Breast epithelium (tissue), 4 donors: ENCODE measurements at regions not wholly inside any gene's neighbourhood (a gene's known extent, or its start where the extent isn't known, plus 50 kb on each side); places are given as distances from the start of the nearest gene placed in this dataset.
A peak's percentile ranks its signal among the peaks of the same experiment; 100 is the strongest.

Source experiments
- DNase-seq, 2 donors: peaks; one replicate each; pipeline ENCODE4 v3.0.0-alpha.2; 2019; ENCODE audit warnings: low spot score in 2 of 2
- H3K27ac ChIP-seq, 2 donors: fragments of 200-600 bp; sonication (generic) in 1 of 2; one replicate each; pipeline ENCODE4 v1.5.1; 2016 to 2019; ENCODE audit warnings: mild to moderate bottlenecking in 1 of 2
- H3K27me3 ChIP-seq, 2 donors: fragments of 200-600 bp; sonication (generic) in 1 of 2; one replicate each; pipeline versions ENCODE4 v1.5.1 to v1.6.0; 2017 to 2019; ENCODE audit warnings: control low read depth in 1 of 2, mild to moderate bottlenecking in 1 of 2
- H3K36me3 ChIP-seq: fragments of 200-600 bp; one replicate; pipeline ENCODE4 v1.5.1; 2019
- H3K4me1 ChIP-seq, 2 donors: fragments of 200-600 bp; sonication (generic); one replicate each; pipeline ENCODE4 v1.5.1; 2016 to 2019; ENCODE audit warnings: control low read depth in 1 of 2
- H3K4me3 ChIP-seq, 3 donors: fragments of 200-600 bp; sonication (generic); 1 replicate in 2 of 3; 2 replicates in 1 of 3; pipeline ENCODE4 v1.5.1; 2016 to 2019; ENCODE audit warnings: mild to moderate bottlenecking in 3 of 3, moderate library complexity in 2 of 3
- H3K9me3 ChIP-seq, 2 donors: fragments of 200-600 bp; sonication (generic) in 1 of 2; one replicate each; pipeline ENCODE4 v1.5.1; 2016 to 2019; ENCODE audit warnings: control low read depth in 1 of 2
- POLR2A ChIP-seq: fragments of 450-650 bp; IDR thresholded peaks from one replicate; pipeline ENCODE4 v1.6.1; 2016; ENCODE audit warnings: antibody characterized with exemption, mild to moderate bottlenecking, moderate library complexity
- POLR2AphosphoS5 ChIP-seq, 3 donors: sonication (generic); formaldehyde crosslinking; IDR thresholded peaks; one replicate each; pipeline ENCODE4 v1.6.1; 2017; ENCODE audit warnings: antibody characterized with exemption in 3 of 3
- intact Hi-C: fragments of 100-400 bp; cut with DNase I; formaldehyde crosslinking; loops from one replicate; pipeline ENCODE4 v1.15.1; 2023; ENCODE audit warnings: low total_unique reads
- TF ChIP-seq, protein P1 (sequence below), 3 donors: fragments of 450-650 bp; IDR thresholded peaks; one replicate each; pipeline ENCODE4 v1.5.1; 2016 to 2017; ENCODE audit warnings: antibody characterized with exemption in 3 of 3, mild to moderate bottlenecking in 3 of 3, moderate library complexity in 3 of 3

GRCh38 chr11:45024316-45024715 is 73.6 kb upstream of the TP53I11 start:
- H3K27ac ChIP-seq, result no peak overlapping the region
- no peaks in the 10 kb centered on the region for H3K9me3 ChIP-seq
- intact Hi-C loops, result no loop called here
- H3K27me3 ChIP-seq, result no peaks in the 10 kb centered on the region
- H3K4me3 ChIP-seq, result no peak overlapping the region
- no peak for DNase-seq
- no peaks in the 10 kb centered on the region for H3K36me3 ChIP-seq
- peaks cover 9% of the 10 kb centered on the region in 2 donors for H3K4me1 ChIP-seq
- TF ChIP-seq POLR2A, result no peak
- TF ChIP-seq, protein P1, sequence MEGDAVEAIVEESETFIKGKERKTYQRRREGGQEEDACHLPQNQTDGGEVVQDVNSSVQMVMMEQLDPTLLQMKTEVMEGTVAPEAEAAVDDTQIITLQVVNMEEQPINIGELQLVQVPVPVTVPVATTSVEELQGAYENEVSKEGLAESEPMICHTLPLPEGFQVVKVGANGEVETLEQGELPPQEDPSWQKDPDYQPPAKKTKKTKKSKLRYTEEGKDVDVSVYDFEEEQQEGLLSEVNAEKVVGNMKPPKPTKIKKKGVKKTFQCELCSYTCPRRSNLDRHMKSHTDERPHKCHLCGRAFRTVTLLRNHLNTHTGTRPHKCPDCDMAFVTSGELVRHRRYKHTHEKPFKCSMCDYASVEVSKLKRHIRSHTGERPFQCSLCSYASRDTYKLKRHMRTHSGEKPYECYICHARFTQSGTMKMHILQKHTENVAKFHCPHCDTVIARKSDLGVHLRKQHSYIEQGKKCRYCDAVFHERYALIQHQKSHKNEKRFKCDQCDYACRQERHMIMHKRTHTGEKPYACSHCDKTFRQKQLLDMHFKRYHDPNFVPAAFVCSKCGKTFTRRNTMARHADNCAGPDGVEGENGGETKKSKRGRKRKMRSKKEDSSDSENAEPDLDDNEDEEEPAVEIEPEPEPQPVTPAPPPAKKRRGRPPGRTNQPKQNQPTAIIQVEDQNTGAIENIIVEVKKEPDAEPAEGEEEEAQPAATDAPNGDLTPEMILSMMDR (IDR thresholded peaks at IDR 0.05), result no peak
- TF ChIP-seq POLR2AphosphoS5 (IDR thresholded peaks at IDR 0.05), result no peak

- intact Hi-C loops, result no loop called here
- peaks cover 9% of the 10 kb centered on the region in 2 donors for H3K4me1 ChIP-seq
- TF ChIP-seq POLR2A, result no peak
- no peak for TF ChIP-seq POLR2AphosphoS5 (IDR thresholded peaks at IDR 0.05)
- TF ChIP-seq, protein P1 (IDR thresholded peaks at IDR 0.05), result no peak
- H3K27me3 ChIP-seq, result no peaks in the 10 kb centered on the region
- no peak for DNase-seq
- H3K9me3 ChIP-seq, result no peaks in the 10 kb centered on the region
- no peaks in the 10 kb centered on the region for H3K36me3 ChIP-seq
- H3K4me3 ChIP-seq, result no peak overlapping the region
- H3K27ac ChIP-seq, result no peak overlapping the region
Observed at GRCh38 chr11:45024846-45025588, 74.3 kb upstream of the TP53I11 start.

DNA sequence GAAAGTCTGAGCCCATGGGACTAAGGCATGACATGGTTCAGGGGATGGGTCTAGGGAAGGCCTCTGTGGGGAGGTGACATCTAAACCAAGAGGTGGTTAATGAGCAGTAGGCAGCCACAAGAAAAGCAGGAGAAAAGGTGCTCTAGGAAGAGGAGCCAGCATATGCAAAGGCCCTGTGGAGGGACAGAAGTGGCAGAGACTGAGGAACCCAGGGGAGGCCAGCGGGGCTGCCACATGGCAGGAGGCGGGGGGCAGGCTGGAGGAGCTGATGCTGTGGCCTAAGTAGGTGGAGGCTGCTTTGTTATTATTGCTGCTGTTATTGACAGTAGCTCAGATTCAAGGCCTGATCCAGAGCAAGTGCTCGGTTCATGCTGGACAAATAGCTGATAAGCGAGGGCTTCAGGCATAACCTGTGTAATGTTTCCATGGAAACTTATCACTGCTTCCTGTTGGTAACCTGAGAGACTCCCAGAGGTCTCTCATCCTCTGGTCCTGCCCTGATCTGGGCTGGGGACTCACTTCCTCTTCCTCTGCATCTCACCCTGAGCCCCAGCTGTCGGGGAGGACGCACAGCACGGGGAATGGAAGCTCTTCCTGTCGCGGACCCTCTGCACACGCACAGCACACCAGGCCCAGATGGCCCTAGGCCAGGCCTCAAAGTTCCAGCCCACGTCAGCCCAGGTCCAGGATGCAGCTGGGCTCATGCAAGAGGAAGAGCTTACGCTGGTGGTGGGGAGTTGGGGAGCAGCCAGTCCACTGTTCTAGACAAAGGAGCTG is 75.2 kb upstream of the TP53I11 start:
- no peak overlapping the region for H3K4me3 ChIP-seq
- peak overlapping the region; percentile 27 to 58 for H3K27ac ChIP-seq
- H3K9me3 ChIP-seq, result no peaks in the 10 kb centered on the region
- no peaks in the 10 kb centered on the region for H3K27me3 ChIP-seq
- TF ChIP-seq, protein P1 (IDR thresholded peaks at IDR 0.05), result no peak
- TF ChIP-seq POLR2A, result no peak
- TF ChIP-seq POLR2AphosphoS5 (IDR thresholded peaks at IDR 0.05), result peak in 2 of 3 donors; percentile 15 to 39
- H3K4me1 ChIP-seq, result peaks cover 9% of the 10 kb centered on the region in 2 donors
- DNase-seq, result no peak
- H3K36me3 ChIP-seq, result no peaks in the 10 kb centered on the region
- intact Hi-C loops, result no loop called here

DNA sequence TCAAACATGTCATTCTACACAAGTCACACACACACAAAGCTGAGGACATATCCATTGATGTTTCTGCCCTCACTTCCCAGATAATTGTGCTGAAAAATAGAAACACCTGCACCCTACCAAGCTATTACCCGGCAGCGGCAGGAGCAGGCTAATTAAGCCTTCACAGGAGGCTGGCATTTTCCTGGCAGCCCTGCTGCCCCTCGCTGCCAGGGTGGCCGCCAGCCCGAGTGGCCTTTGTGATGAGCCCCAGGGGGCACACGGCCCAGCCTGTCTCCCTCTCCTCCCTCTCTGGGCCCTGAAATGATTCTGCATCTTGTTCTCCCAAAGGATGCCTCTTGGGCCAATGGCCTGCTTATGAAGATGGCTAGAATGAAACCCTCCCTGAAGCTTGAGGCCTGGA is 76.2 kb upstream of the TP53I11 start:
- no peaks in the 10 kb centered on the region for H3K27me3 ChIP-seq
- no peak for DNase-seq
- intact Hi-C loops, result no loop called here
- TF ChIP-seq POLR2AphosphoS5 (IDR thresholded peaks at IDR 0.05), result no peak
- TF ChIP-seq, protein P1 (IDR thresholded peaks at IDR 0.05), result no peak
- TF ChIP-seq POLR2A, result no peak
- no peaks in the 10 kb centered on the region for H3K36me3 ChIP-seq
- H3K4me1 ChIP-seq, result peaks cover 3 to 9% of the 10 kb centered on the region in 2 donors
- peak overlapping the region in 1 of 2 donors; percentile 4 for H3K27ac ChIP-seq
- no peak overlapping the region for H3K4me3 ChIP-seq
- no peaks in the 10 kb centered on the region for H3K9me3 ChIP-seq

- no peak overlapping the region for H3K4me3 ChIP-seq
- no peaks in the 10 kb centered on the region for H3K9me3 ChIP-seq
- no peaks in the 10 kb centered on the region for H3K27me3 ChIP-seq
- DNase-seq, result no peak
- peaks cover 3 to 7% of the 10 kb centered on the region in 2 donors for H3K4me1 ChIP-seq
- peak overlapping the region in 1 of 2 donors; percentile 4 for H3K27ac ChIP-seq
- intact Hi-C loops, result no loop called here
- TF ChIP-seq POLR2A, result no peak
- no peak for TF ChIP-seq POLR2AphosphoS5 (IDR thresholded peaks at IDR 0.05)
- TF ChIP-seq, protein P1 (IDR thresholded peaks at IDR 0.05), result no peak
- H3K36me3 ChIP-seq, result no peaks in the 10 kb centered on the region
Observed at GRCh38 chr11:45027312-45027711, 76.6 kb upstream of the TP53I11 start.
